NB4 (cell line): ENCODE measurements at regions not wholly inside any gene's neighbourhood (a gene's known extent, or its start where the extent isn't known, plus 50 kb on each side); places are given as distances from the start of the nearest gene placed in this dataset.

ENCODE experiments used
- MYC ChIP-seq: IDR thresholded peaks from 2 replicates; pipeline ENCODE4 v1.6.1; 2011; ENCODE audit warnings: low read depth, low read length
- POLR2A ChIP-seq: IDR thresholded peaks from 2 replicates; pipeline ENCODE4 v1.6.1; 2011; ENCODE audit warnings: mild to moderate bottlenecking; ENCODE audit not compliant: insufficient read length; ENCODE audit errors: extremely low read depth
- TF ChIP-seq, protein P1 (sequence below): IDR thresholded peaks from one replicate; pipeline ENCODE4 v1.5.1; 2012; ENCODE audit warnings: low read depth, low read length

DNA sequence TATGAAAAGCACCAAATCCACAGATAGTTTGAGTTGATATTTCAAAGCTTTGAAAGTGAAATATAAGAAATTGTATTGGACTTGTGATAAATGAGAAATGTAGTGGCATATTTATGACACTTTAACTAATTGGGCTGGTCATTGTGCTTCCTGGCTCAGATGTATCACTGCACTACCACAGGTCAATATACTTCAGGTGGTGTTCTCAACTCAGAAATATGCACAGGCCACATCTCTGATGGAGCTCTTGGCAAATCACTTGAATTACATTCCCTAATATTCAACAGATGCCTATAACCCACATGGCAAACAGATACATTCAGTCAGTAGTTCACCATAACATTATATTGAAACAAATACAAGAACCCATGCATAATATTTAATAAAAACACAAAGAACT lies 209.6 kb downstream of the LYPLAL1 start:
- TF ChIP-seq, protein P1, sequence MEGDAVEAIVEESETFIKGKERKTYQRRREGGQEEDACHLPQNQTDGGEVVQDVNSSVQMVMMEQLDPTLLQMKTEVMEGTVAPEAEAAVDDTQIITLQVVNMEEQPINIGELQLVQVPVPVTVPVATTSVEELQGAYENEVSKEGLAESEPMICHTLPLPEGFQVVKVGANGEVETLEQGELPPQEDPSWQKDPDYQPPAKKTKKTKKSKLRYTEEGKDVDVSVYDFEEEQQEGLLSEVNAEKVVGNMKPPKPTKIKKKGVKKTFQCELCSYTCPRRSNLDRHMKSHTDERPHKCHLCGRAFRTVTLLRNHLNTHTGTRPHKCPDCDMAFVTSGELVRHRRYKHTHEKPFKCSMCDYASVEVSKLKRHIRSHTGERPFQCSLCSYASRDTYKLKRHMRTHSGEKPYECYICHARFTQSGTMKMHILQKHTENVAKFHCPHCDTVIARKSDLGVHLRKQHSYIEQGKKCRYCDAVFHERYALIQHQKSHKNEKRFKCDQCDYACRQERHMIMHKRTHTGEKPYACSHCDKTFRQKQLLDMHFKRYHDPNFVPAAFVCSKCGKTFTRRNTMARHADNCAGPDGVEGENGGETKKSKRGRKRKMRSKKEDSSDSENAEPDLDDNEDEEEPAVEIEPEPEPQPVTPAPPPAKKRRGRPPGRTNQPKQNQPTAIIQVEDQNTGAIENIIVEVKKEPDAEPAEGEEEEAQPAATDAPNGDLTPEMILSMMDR = no peak
- TF ChIP-seq POLR2A (no peak), MYC (no peak)
